OCI-LY1 (cell line): ENCODE measurements at regions not wholly inside any gene's neighbourhood (a gene's known extent, or its start where the extent isn't known, plus 50 kb on each side); places are given as distances from the start of the nearest gene placed in this dataset.

Experiments
- EZH2 ChIP-seq: fragments of 200-600 bp; sonication (generic), shearing (Covaris generic); IDR thresholded peaks from 2 replicates; pipeline ENCODE4 v1.8.0; 2017; ENCODE audit warnings: borderline replicate concordance, mixed run types, mild to moderate bottlenecking, antibody characterized with exemption, low read length, moderate library complexity, mixed read lengths
- TF ChIP-seq, protein P1 (sequence below): fragments of 200-600 bp; sonication (generic), shearing (Covaris generic); IDR thresholded peaks from 2 replicates; pipeline ENCODE4 v1.5.1; 2017; ENCODE audit warnings: mild to moderate bottlenecking, antibody characterized with exemption, low read length, moderate library complexity, mixed read lengths

DNA sequence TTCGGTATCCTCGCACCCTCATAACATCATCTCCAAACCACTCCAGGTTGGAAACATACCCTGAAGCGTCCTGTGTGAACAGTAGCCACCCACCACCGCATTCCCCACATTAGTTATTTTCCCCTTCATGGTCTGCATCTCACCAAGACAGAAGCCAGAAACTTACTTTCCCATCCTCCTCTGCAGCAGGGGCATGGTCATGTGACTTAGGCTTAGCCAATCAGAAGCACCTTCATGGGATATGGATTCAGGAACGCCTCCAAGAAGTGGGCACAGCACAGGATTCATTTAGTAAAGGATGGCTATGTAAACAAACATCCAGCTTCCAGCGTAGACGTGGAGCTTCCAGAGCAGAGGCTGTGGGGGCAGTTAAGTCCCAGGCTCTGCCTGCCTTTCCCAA is 130.3 kb downstream of the AXIN2 start:
- TF ChIP-seq, protein P1, sequence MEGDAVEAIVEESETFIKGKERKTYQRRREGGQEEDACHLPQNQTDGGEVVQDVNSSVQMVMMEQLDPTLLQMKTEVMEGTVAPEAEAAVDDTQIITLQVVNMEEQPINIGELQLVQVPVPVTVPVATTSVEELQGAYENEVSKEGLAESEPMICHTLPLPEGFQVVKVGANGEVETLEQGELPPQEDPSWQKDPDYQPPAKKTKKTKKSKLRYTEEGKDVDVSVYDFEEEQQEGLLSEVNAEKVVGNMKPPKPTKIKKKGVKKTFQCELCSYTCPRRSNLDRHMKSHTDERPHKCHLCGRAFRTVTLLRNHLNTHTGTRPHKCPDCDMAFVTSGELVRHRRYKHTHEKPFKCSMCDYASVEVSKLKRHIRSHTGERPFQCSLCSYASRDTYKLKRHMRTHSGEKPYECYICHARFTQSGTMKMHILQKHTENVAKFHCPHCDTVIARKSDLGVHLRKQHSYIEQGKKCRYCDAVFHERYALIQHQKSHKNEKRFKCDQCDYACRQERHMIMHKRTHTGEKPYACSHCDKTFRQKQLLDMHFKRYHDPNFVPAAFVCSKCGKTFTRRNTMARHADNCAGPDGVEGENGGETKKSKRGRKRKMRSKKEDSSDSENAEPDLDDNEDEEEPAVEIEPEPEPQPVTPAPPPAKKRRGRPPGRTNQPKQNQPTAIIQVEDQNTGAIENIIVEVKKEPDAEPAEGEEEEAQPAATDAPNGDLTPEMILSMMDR = no peak
- TF ChIP-seq EZH2 = no peak
